AG09319 (cell line): ENCODE measurements at regions not wholly inside any gene's neighbourhood (a gene's known extent, or its start where the extent isn't known, plus 50 kb on each side); places are given as distances from the start of the nearest gene placed in this dataset.

Source experiments
- DNase-seq: peaks from one replicate; pipeline ENCODE4 v3.0.0-alpha.2; 2010; ENCODE audit warnings: low read depth; ENCODE audit errors: extremely low read depth
- CTCF ChIP-seq: IDR thresholded peaks from 2 replicates; pipeline ENCODE4 v1.5.1; 2011; ENCODE audit warnings: low read depth, mild to moderate bottlenecking, inconsistent platforms, low read length, moderate library complexity

DNA sequence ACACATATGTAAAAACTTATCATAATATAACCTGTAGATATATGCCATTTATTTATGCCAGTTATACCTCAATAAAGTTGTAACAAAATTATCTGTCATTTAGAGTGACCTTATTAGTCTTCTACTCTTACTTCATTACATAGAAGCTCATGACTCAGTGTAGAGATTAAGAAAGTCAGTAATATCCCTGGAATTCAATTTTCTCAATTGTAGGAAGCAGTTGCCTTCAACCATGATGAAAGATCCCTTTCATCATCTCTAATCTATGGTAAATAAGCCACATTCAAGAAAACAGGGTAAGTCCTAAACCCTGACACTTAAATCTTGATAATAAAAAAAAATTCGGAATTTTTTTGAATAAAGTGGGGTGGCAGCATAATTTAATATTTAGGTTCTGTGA is 216.5 kb upstream of the PEX5L start:
- no peak for DNase-seq
- no peak for TF ChIP-seq CTCF

DNA sequence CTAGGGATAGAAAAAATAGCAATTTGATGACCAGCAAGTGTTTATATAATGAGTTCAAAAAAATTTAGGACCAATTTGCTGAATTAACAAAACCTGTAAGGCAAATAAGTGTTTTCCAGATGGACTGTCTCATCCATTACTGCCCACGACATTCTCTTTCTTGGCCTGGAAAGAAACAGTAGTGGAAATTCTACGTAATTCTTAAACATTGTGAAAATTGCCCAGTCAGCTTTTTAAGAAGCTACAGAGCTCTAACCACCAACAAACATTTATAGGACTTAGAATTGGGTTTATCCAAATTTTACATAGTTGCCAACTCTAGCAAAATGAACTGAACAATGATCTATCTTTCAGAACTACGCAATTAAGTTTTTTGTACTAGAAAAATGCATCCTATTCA is 227.7 kb upstream of the PEX5L start:
- TF ChIP-seq CTCF: no peak
- no peak for DNase-seq

GRCh38 chr3:180265551-180265950 is 228.8 kb upstream of the PEX5L start:
- peak; percentile 24 for DNase-seq
- TF ChIP-seq CTCF: no peak

DNA sequence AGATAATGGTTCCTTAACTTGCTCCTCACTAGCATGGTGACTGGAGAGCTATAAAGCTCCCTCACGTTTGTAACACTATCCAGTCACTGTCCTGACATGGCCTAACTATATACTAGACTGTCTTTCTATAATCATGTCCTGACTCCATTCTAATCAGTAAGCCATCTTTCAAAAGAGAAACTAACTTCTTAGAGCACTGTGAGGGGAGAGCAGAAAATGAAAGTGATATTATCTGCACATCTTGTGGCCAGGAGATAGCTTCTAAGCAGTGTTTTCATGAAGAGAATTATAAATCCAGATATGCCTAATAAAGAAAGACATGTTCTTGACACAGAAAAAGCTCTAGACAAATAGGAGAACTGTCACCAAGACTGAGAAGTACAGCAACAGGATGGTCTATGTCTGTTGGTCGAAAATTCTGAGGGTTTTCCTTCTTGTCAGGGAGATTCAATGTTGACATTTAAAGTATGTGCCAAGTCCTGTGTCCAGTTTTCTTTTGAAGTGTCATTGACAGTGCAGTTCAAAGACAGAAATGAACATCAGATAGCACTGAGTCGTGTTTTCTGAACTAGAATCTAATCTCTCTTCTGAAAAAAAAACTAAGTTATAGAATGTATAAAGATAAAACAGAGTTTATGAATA is 230.6 kb upstream of the PEX5L start:
- no peak for DNase-seq
- TF ChIP-seq CTCF: no peak

DNA sequence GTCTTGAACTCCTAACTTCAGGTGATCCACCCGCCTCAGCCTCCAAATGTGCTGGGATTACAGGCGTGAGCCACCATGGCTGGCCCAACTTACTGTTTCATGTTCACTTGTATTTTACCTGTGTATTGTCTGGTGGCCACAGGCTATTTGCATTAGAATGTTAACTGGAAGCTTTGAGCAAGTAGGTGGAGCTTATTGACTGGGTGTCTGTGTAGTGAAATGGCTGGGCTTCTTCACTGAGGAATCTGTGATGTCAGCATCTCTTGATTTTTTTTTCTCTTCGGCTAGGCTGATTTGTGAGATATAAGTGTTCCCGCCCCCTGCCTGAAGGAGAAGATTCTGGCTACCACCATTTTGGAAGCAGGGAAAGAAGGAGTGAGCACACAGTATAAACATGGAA is 237.8 kb upstream of the PEX5L start:
- no peak for DNase-seq
- no peak for TF ChIP-seq CTCF

DNA sequence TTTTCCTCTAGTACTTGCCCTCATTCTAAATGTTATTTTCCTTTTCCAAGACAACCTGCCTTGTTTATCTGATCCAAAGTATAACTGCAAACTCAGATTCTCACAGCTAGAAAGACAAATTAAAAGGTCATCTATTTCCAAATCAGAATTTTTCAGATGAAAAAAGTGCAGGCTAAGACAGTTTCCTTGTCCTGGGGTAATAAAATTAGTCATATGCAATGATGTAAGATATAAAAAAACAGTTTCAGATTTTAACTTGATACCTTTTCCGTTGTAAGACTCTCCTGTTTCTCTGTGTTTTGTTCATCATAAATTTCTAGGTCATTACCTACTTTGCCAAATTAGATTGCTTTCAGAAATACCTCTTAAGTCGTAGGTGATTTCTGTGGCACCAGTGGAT is 238.4 kb upstream of the PEX5L start:
- TF ChIP-seq CTCF: no peak
- no peak for DNase-seq

GRCh38 chr3:180277041-180277440 is 240.3 kb upstream of the PEX5L start:
- no peak for DNase-seq
- TF ChIP-seq CTCF: no peak
